Activated naive CD8-positive, alpha-beta T cell treated with anti-CD3 and anti-CD28 coated beads, Interleukin-2, amount 10 ng/mL, durations not matched to agents 7 days and 5 days (primary cell): ENCODE measurements at regions not wholly inside any gene's neighbourhood (a gene's known extent, or its start where the extent isn't known, plus 50 kb on each side); places are given as distances from the start of the nearest gene placed in this dataset.

Experiments used
- ATAC-seq: fragments of 150-1000 bp; cut with Tn5 transposase; one replicate; pipeline ENCODE4 v1.10.0; 2021; ENCODE audit warnings: low read depth, moderate library complexity
- POLR2A ChIA-PET: fragments of 350-600 bp; sonication (Branson Sonifier 250); formaldehyde crosslinking; loops from one replicate; lab custom pipeline; 2021; ENCODE audit warnings: antibody characterized with exemption; lab: Charles Lee
- DNase-seq: peaks from one replicate; pipeline ENCODE4 v3.0.0; 2021
- H3K27ac Mint-ChIP-seq: one replicate; pipeline ENCODE4 v1.8.0; 2022; ENCODE audit warnings: mild to moderate bottlenecking, mixed read lengths
- H3K27me3 Mint-ChIP-seq: one replicate; pipeline ENCODE4 v1.8.0; 2022; ENCODE audit warnings: mild to moderate bottlenecking, moderate library complexity, mixed read lengths
- H3K36me3 Mint-ChIP-seq: one replicate; pipeline ENCODE4 v1.8.0; 2021; ENCODE audit warnings: mild to moderate bottlenecking, mixed read lengths
- H3K4me1 Mint-ChIP-seq: one replicate; pipeline ENCODE4 v1.8.0; 2021; ENCODE audit warnings: mixed read lengths
- H3K4me3 Mint-ChIP-seq: one replicate; pipeline ENCODE4 v1.8.0; 2022; ENCODE audit warnings: mild to moderate bottlenecking, moderate library complexity, mixed read lengths
- H3K9me3 Mint-ChIP-seq: one replicate; pipeline ENCODE4 v1.8.0; 2021; ENCODE audit warnings: mixed read lengths

- POLR2A ChIA-PET, result no interaction called here
- Mint-ChIP-seq H3K27me3 (peaks cover 3% of the 10 kb centered on the region), H3K27ac (no peak overlapping the region), H3K4me3 (no peak overlapping the region), H3K36me3 (no peaks in the 10 kb centered on the region), H3K4me1 (peaks cover 4% of the 10 kb centered on the region), H3K9me3 (no peaks in the 10 kb centered on the region)
- no peak for ATAC-seq
- no peak for DNase-seq
Observed at GRCh38 chr12:69057742-69058141, 124.8 kb upstream of the CPM start.

GRCh38 chr12:69059465-69060457, 126.8 kb upstream of the CPM start:
- POLR2A ChIA-PET, result no interaction called here
- Mint-ChIP-seq H3K27me3 (no peaks in the 10 kb centered on the region), H3K36me3 (no peaks in the 10 kb centered on the region), H3K4me1 (peaks cover 4% of the 10 kb centered on the region), H3K9me3 (no peaks in the 10 kb centered on the region), H3K27ac (no peak overlapping the region), H3K4me3 (no peak overlapping the region)
- DNase-seq (no peak), ATAC-seq (no peak)

- Mint-ChIP-seq H3K27ac (no peak overlapping the region), H3K36me3 (no peaks in the 10 kb centered on the region), H3K27me3 (no peaks in the 10 kb centered on the region), H3K4me1 (peaks cover 4% of the 10 kb centered on the region), H3K4me3 (no peak overlapping the region), H3K9me3 (no peaks in the 10 kb centered on the region)
- no peak for DNase-seq
- POLR2A ChIA-PET, result no interaction called here
- ATAC-seq, result no peak
Observed at GRCh38 chr12:69061574-69061973, 128.6 kb upstream of the CPM start.

GRCh38 chr12:69062621-69063237, 129.8 kb upstream of the CPM start:
- no peaks in the 10 kb centered on the region for H3K27me3 Mint-ChIP-seq
- peaks cover 4% of the 10 kb centered on the region for H3K4me1 Mint-ChIP-seq
- DNase-seq (no peak), ATAC-seq (no peak)
- POLR2A ChIA-PET, result no interaction called here
- no peak overlapping the region for H3K4me3 Mint-ChIP-seq
- H3K9me3 Mint-ChIP-seq, result no peaks in the 10 kb centered on the region
- H3K36me3 Mint-ChIP-seq, result no peaks in the 10 kb centered on the region
- no peak overlapping the region for H3K27ac Mint-ChIP-seq

GRCh38 chr12:69064734-69065443, 131.9 kb upstream of the CPM start:
- ATAC-seq (no peak), DNase-seq (no peak)
- peaks cover 3% of the 10 kb centered on the region for H3K4me1 Mint-ChIP-seq
- H3K27me3 Mint-ChIP-seq, result no peaks in the 10 kb centered on the region
- no peak overlapping the region for H3K27ac Mint-ChIP-seq
- POLR2A ChIA-PET, result no interaction called here
- no peaks in the 10 kb centered on the region for H3K9me3 Mint-ChIP-seq
- H3K4me3 Mint-ChIP-seq, result no peak overlapping the region
- H3K36me3 Mint-ChIP-seq, result no peaks in the 10 kb centered on the region

GRCh38 chr12:69065775-69066174, 132.8 kb upstream of the CPM start:
- H3K27me3 Mint-ChIP-seq, result no peaks in the 10 kb centered on the region
- no peak overlapping the region for H3K4me3 Mint-ChIP-seq
- H3K9me3 Mint-ChIP-seq, result no peaks in the 10 kb centered on the region
- DNase-seq, result no peak
- ATAC-seq, result no peak
- POLR2A ChIA-PET, result no interaction called here
- peaks cover 3% of the 10 kb centered on the region for H3K4me1 Mint-ChIP-seq
- no peaks in the 10 kb centered on the region for H3K36me3 Mint-ChIP-seq
- H3K27ac Mint-ChIP-seq, result no peak overlapping the region

- DNase-seq (no peak), ATAC-seq (no peak)
- Mint-ChIP-seq H3K36me3 (no peaks in the 10 kb centered on the region), H3K27ac (no peak overlapping the region), H3K4me3 (no peak overlapping the region), H3K9me3 (no peaks in the 10 kb centered on the region), H3K4me1 (peaks cover 3% of the 10 kb centered on the region), H3K27me3 (no peaks in the 10 kb centered on the region)
- POLR2A ChIA-PET, result no interaction called here
Observed at GRCh38 chr12:69066492-69067373, 133.8 kb upstream of the CPM start.

- POLR2A ChIA-PET, result no interaction called here
- DNase-seq (no peak), ATAC-seq (no peak)
- Mint-ChIP-seq H3K27ac (no peak overlapping the region), H3K4me3 (no peak overlapping the region), H3K9me3 (no peaks in the 10 kb centered on the region), H3K27me3 (no peaks in the 10 kb centered on the region), H3K36me3 (no peaks in the 10 kb centered on the region), H3K4me1 (peaks cover 3% of the 10 kb centered on the region)
Observed at GRCh38 chr12:69067713-69068112, 134.7 kb upstream of the CPM start.

GRCh38 chr12:69068448-69068847, 135.5 kb upstream of the CPM start:
- no peak for DNase-seq
- no peaks in the 10 kb centered on the region for H3K9me3 Mint-ChIP-seq

GRCh38 chr12:69069479-69069878, 136.5 kb upstream of the CPM start:
- DNase-seq (no peak), ATAC-seq (no peak)
- POLR2A ChIA-PET, result interaction anchor here (0.6 kb wide), 2 partner anchors 15 to 222 kb away, joined by 3 to 6 read pairs; no protein-coding TSS in a partner anchor
- H3K27ac Mint-ChIP-seq, result no peak overlapping the region
- no peak overlapping the region for H3K4me3 Mint-ChIP-seq
- no peaks in the 10 kb centered on the region for H3K36me3 Mint-ChIP-seq
- no peaks in the 10 kb centered on the region for H3K9me3 Mint-ChIP-seq
- H3K27me3 Mint-ChIP-seq, result no peaks in the 10 kb centered on the region
- peaks cover 3% of the 10 kb centered on the region for H3K4me1 Mint-ChIP-seq

More at GRCh38 chr12:69068448-69068847, 135.5 kb upstream of the CPM start:
- POLR2A ChIA-PET, result no interaction called here
- Mint-ChIP-seq H3K27me3 (no peaks in the 10 kb centered on the region), H3K27ac (no peak overlapping the region), H3K4me3 (no peak overlapping the region), H3K4me1 (peaks cover 3% of the 10 kb centered on the region), H3K36me3 (no peaks in the 10 kb centered on the region)
- no peak for ATAC-seq

- Mint-ChIP-seq H3K36me3 (no peaks in the 10 kb centered on the region), H3K4me1 (peaks cover 3% of the 10 kb centered on the region), H3K27me3 (no peaks in the 10 kb centered on the region), H3K9me3 (no peaks in the 10 kb centered on the region), H3K27ac (no peak overlapping the region), H3K4me3 (no peak overlapping the region)
- POLR2A ChIA-PET, result no interaction called here
- ATAC-seq (peak; percentile 85), DNase-seq (peak; percentile 33)
Observed at GRCh38 chr12:69070319-69071090, 137.5 kb upstream of the CPM start.

GRCh38 chr12:69071091-69071370, 138.1 kb upstream of the CPM start:
- POLR2A ChIA-PET, result no interaction called here
- no peaks in the 10 kb centered on the region for H3K9me3 Mint-ChIP-seq
- no peak for ATAC-seq

More at GRCh38 chr12:69071091-69071370, 138.1 kb upstream of the CPM start:
- Mint-ChIP-seq H3K4me1 (peaks cover 3% of the 10 kb centered on the region), H3K27ac (no peak overlapping the region), H3K36me3 (no peaks in the 10 kb centered on the region), H3K4me3 (no peak overlapping the region), H3K27me3 (peaks cover 1% of the 10 kb centered on the region)
- DNase-seq, result no peak
